ENCODE measurements at regions not wholly inside any gene's neighbourhood (a gene's known extent, or its start where the extent isn't known, plus 50 kb on each side); places are given as distances from the start of the nearest gene placed in this dataset.

DNA sequence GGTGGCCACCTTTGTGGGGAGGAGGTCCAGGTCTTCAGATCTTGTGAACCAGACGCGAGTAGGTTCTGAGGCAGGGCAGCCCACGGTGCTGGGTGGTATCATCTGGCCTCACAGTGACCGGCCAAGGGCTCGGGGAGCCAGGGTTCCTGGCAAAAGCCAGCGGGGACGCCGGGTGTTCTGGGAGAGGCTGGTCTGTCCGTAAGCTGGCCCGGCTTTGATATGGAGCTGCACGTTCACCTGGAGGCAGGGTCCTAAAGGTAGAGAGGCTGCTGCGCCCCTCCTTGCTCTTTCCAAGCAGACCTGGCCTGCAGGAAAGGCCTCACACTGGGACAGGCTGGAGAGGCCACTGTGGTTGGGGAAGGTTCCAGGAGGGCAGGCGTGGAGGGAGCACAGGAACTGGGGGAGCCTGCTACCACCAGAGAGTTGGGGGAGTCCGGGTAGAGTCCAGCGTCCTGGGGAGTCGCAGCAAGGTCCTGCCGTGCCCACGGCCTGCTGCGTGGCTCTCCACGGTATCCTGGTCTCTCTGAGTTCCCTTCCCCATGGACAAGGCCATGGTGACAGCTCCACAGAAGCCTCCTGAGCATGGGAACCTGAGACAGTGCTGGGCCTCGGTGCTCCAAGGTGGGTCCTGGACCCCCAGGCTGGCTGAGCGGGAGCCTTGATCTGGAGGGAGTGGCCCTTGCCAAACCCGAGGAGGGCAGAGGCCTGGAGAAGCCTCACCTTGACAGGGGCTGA is 452.4 kb upstream of the B3GAT1 start:
- Histone ChIP-seq H3K27me3 (no peaks in the 10 kb centered on the region), H3K4me1 (replicated peaks in 1 of 2) (no peaks in the 10 kb centered on the region), H3K27ac (no peak overlapping the region), H3K4me3 (no peak overlapping the region), H3K36me3 (replicated peaks in 1 of 2) (no peaks in the 10 kb centered on the region), H3K9me3 (replicated peaks in 1 of 3) (no peaks in the 10 kb centered on the region)
- no peak for TF ChIP-seq POLR2A (IDR thresholded peaks at IDR 0.05)
- TF ChIP-seq, protein P1, sequence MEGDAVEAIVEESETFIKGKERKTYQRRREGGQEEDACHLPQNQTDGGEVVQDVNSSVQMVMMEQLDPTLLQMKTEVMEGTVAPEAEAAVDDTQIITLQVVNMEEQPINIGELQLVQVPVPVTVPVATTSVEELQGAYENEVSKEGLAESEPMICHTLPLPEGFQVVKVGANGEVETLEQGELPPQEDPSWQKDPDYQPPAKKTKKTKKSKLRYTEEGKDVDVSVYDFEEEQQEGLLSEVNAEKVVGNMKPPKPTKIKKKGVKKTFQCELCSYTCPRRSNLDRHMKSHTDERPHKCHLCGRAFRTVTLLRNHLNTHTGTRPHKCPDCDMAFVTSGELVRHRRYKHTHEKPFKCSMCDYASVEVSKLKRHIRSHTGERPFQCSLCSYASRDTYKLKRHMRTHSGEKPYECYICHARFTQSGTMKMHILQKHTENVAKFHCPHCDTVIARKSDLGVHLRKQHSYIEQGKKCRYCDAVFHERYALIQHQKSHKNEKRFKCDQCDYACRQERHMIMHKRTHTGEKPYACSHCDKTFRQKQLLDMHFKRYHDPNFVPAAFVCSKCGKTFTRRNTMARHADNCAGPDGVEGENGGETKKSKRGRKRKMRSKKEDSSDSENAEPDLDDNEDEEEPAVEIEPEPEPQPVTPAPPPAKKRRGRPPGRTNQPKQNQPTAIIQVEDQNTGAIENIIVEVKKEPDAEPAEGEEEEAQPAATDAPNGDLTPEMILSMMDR (IDR thresholded peaks at IDR 0.05) = no peak
- DNase-seq = no peak
- intact Hi-C loops (cut with DNase I) = no loop called here
- WGBS, 4 donors = 81 to 91% (median 86%) methylated on average over 9 to 23 of the region's 23 CpGs; no CpG with 5 or more reads in 1 of the 4 donors

GRCh38 chr11:134863294-134863693 is 451.3 kb upstream of the B3GAT1 start:
- Histone ChIP-seq H3K9me3 (replicated peaks in 1 of 3) (no peaks in the 10 kb centered on the region), H3K27me3 (no peaks in the 10 kb centered on the region), H3K27ac (no peak overlapping the region), H3K4me1 (replicated peaks in 1 of 2) (no peaks in the 10 kb centered on the region), H3K4me3 (no peak overlapping the region), H3K36me3 (replicated peaks in 1 of 2) (no peaks in the 10 kb centered on the region)
- intact Hi-C loops (cut with DNase I) = no loop called here
- DNase-seq = no peak
- 49 to 80% (median 60%) methylated on average over 1 to 9 of the region's 9 CpGs for WGBS, 4 donors
- TF ChIP-seq, protein P1 (IDR thresholded peaks at IDR 0.05) = no peak
- TF ChIP-seq POLR2A (IDR thresholded peaks at IDR 0.05) = no peak

GRCh38 chr11:134862587-134863195 is 450.6 kb upstream of the B3GAT1 start:
- H3K9me3 ChIP-seq (replicated peaks in 1 of 3) = no peaks in the 10 kb centered on the region
- no peak for DNase-seq
- no peak overlapping the region for H3K4me3 ChIP-seq
- intact Hi-C loops (cut with DNase I) = no loop called here
- H3K4me1 ChIP-seq (replicated peaks in 1 of 2) = no peaks in the 10 kb centered on the region
- H3K36me3 ChIP-seq (replicated peaks in 1 of 2) = no peaks in the 10 kb centered on the region
- no peak for TF ChIP-seq POLR2A (IDR thresholded peaks at IDR 0.05)
- TF ChIP-seq, protein P1 (IDR thresholded peaks at IDR 0.05) = no peak
- no peaks in the 10 kb centered on the region for H3K27me3 ChIP-seq
- WGBS, 4 donors = 61 to 67% (median 65%) methylated on average over 7 to 10 of the region's 10 CpGs
- H3K27ac ChIP-seq = no peak overlapping the region

- H3K36me3 ChIP-seq (replicated peaks in 1 of 2) = no peaks in the 10 kb centered on the region
- DNase-seq = no peak
- no peak for TF ChIP-seq POLR2A (IDR thresholded peaks at IDR 0.05)
- TF ChIP-seq, protein P1 (IDR thresholded peaks at IDR 0.05) = no peak
- 38 to 45% (median 42%) methylated on average over 5 of the region's 5 CpGs for WGBS, 4 donors
- H3K27ac ChIP-seq = no peak overlapping the region
- intact Hi-C loops (cut with DNase I) = no loop called here
- no peaks in the 10 kb centered on the region for H3K9me3 ChIP-seq (replicated peaks in 1 of 3)
- no peaks in the 10 kb centered on the region for H3K4me1 ChIP-seq (replicated peaks in 1 of 2)
- H3K4me3 ChIP-seq = no peak overlapping the region
- no peaks in the 10 kb centered on the region for H3K27me3 ChIP-seq
Observed at GRCh38 chr11:134862105-134862502, 450.1 kb upstream of the B3GAT1 start.

All from adrenal gland (tissue), 9 donors.